Adrenal gland (tissue), 5 donors: ENCODE measurements at regions not wholly inside any gene's neighbourhood (a gene's known extent, or its start where the extent isn't known, plus 50 kb on each side); places are given as distances from the start of the nearest gene placed in this dataset.

Source experiments
- CTCF ChIP-seq, 6 experiments: fragments of 450-650 bp in 4 of 6; fragments of 200-600 bp in 2 of 6; sonication (generic) in 1 of 6; IDR thresholded peaks; 1 replicate in 5 of 6; 2 replicates in 1 of 6; pipeline versions ENCODE4 v1.5.1 to v1.8.0; 2016 to 2021; ENCODE audit warnings: antibody characterized with exemption in 6 of 6, mild to moderate bottlenecking in 2 of 6, moderate library complexity in 1 of 6
- POLR2A ChIP-seq, 2 donors: fragments of 450-650 bp; IDR thresholded peaks; one replicate each; pipeline ENCODE4 v1.6.1; 2017; ENCODE audit warnings: antibody characterized with exemption in 2 of 2, mild to moderate bottlenecking in 2 of 2, moderate library complexity in 1 of 2
- donor health status: DM: no; HTN: no; CAD: no.

GRCh38 chr4:89439533-89439932 is 131.9 kb upstream of the GPRIN3 start:
- no peak for TF ChIP-seq CTCF (IDR thresholded peaks at IDR 0.05)
- TF ChIP-seq POLR2A (IDR thresholded peaks at IDR 0.05): no peak
